ENCODE measurements at regions not wholly inside any gene's neighbourhood (a gene's known extent, or its start where the extent isn't known, plus 50 kb on each side); places are given as distances from the start of the nearest gene placed in this dataset.

DNA sequence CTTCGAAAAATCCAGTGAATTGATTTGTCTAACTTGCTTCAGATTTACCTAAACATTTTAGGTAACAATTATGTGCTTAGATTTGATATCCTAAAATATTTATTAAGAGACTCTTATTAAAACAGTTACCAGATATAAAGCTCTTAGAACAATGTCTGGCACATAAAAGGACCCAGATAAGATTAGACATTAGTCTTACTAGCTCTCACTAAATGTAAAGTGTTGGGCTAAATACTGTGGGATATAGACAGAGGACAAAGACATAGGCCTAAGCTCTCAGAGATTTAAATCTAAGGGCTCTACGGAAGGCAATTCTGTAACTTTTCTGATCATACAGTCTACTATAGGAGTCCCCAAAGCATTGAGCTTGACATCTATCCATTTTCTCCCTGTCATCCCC is 94.4 kb upstream of the TRPC3 start:
- H3K4me1 ChIP-seq (ENCODE audit: control insufficient read depth in 2 of 2, insufficient read depth in 2 of 2, low read length in 2 of 2), result no peaks in the 10 kb centered on the region
- WGBS, result 95% methylated on average over 2 of the region's 2 CpGs
- H3K36me3 ChIP-seq (ENCODE audit: control insufficient read depth in 2 of 2, insufficient read depth in 2 of 2, low read length in 1 of 2), result no peaks in the 10 kb centered on the region
- no peak overlapping the region for H3K4me3 ChIP-seq (ENCODE audit: low read length in 2 of 2)
- DNase-seq (ENCODE audit: low read depth in 6 of 9, low spot score in 9 of 9), result no peak
- no peaks in the 10 kb centered on the region for H3K9me3 ChIP-seq (ENCODE audit: control insufficient read depth in 2 of 2, insufficient read depth in 1 of 2, low read length in 1 of 2)
- H3K27me3 ChIP-seq (ENCODE audit: control insufficient read depth in 2 of 2, insufficient read depth in 1 of 2, low read length in 1 of 2), result no peaks in the 10 kb centered on the region
- no peak overlapping the region for H3K27ac ChIP-seq (ENCODE audit: low read depth in 1 of 2, low read length in 1 of 2)

DNA sequence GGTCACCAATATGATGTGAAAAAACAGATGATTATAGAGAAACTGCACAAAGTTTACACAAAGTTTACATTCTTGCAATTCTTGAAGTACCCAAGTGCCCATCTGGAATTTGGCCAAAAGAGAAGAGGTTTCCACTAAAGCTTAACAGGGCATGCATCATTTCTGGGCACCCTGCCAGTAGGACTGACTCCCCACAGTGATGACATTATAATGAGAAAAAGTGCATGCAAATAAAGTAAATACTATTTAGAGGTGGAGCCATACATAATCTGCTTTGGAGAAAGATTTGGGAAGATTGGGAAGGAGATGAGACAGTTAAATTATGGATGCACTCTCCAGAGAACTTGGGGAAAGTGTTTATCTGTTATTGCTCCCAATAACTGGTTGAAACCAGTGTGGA is 93.7 kb upstream of the TRPC3 start:
- Histone ChIP-seq H3K4me3 (ENCODE audit: low read length in 2 of 2) (no peak overlapping the region), H3K27ac (ENCODE audit: low read depth in 1 of 2, low read length in 1 of 2) (no peak overlapping the region), H3K9me3 (ENCODE audit: control insufficient read depth in 2 of 2, insufficient read depth in 1 of 2, low read length in 1 of 2) (no peaks in the 10 kb centered on the region), H3K4me1 (ENCODE audit: control insufficient read depth in 2 of 2, insufficient read depth in 2 of 2, low read length in 2 of 2) (no peaks in the 10 kb centered on the region), H3K27me3 (ENCODE audit: control insufficient read depth in 2 of 2, insufficient read depth in 1 of 2, low read length in 1 of 2) (no peaks in the 10 kb centered on the region), H3K36me3 (ENCODE audit: control insufficient read depth in 2 of 2, insufficient read depth in 2 of 2, low read length in 1 of 2) (no peaks in the 10 kb centered on the region)
- no peak for DNase-seq (ENCODE audit: low read depth in 6 of 9, low spot score in 9 of 9)

DNA sequence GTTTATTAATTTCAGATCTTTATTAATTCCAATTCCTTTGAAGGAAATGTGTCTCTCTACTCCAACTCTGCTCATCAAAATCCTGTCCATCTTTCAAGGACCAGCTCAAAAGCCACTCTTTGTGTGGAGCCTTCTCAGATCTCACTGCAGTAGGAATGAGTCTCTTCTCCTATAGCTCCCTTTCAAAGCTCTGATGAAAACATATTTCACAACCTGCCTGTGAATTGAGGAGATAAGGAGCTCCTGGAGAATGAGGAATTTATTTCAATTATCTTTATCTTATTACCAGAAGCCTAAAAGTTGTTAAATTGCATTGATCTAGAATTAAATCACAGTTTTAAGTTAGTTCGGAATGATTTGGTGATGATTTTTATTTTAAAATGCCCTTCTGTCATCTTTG is 92.6 kb upstream of the TRPC3 start:
- Histone ChIP-seq H3K27me3 (ENCODE audit: control insufficient read depth in 2 of 2, insufficient read depth in 1 of 2, low read length in 1 of 2) (no peaks in the 10 kb centered on the region), H3K27ac (ENCODE audit: low read depth in 1 of 2, low read length in 1 of 2) (no peak overlapping the region), H3K4me1 (ENCODE audit: control insufficient read depth in 2 of 2, insufficient read depth in 2 of 2, low read length in 2 of 2) (no peaks in the 10 kb centered on the region), H3K36me3 (ENCODE audit: control insufficient read depth in 2 of 2, insufficient read depth in 2 of 2, low read length in 1 of 2) (no peaks in the 10 kb centered on the region), H3K9me3 (ENCODE audit: control insufficient read depth in 2 of 2, insufficient read depth in 1 of 2, low read length in 1 of 2) (no peaks in the 10 kb centered on the region), H3K4me3 (ENCODE audit: low read length in 2 of 2) (no peak overlapping the region)
- WGBS, result 97% methylated on average over 1 of the region's 1 CpG
- no peak for DNase-seq (ENCODE audit: low read depth in 6 of 9, low spot score in 9 of 9)

DNA sequence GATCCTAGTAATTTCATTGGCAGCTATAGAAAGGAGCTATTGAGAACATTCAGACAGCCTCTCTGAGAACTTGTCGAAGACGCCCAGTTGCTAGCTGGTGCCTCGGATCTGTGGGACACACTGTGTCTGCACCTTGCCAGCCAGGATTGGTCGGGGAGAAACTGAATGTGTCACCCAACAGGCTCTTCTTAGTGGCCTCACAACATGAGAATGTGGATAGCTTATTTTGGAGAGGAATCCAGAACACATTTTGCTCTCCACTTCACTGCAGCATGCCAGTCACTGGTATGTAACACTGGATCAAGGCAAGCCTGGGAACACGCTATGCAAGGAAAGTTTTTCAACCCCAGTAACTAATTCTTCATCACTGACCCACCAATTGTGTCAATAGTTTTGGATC is 89.5 kb upstream of the TRPC3 start:
- no peaks in the 10 kb centered on the region for H3K9me3 ChIP-seq (ENCODE audit: control insufficient read depth in 2 of 2, insufficient read depth in 1 of 2, low read length in 1 of 2)
- H3K36me3 ChIP-seq (ENCODE audit: control insufficient read depth in 2 of 2, insufficient read depth in 2 of 2, low read length in 1 of 2), result no peaks in the 10 kb centered on the region
- no peak overlapping the region for H3K27ac ChIP-seq (ENCODE audit: low read depth in 1 of 2, low read length in 1 of 2)
- H3K27me3 ChIP-seq (ENCODE audit: control insufficient read depth in 2 of 2, insufficient read depth in 1 of 2, low read length in 1 of 2), result no peaks in the 10 kb centered on the region
- no peak overlapping the region for H3K4me3 ChIP-seq (ENCODE audit: low read length in 2 of 2)
- no peak for DNase-seq (ENCODE audit: low read depth in 6 of 9, low spot score in 9 of 9)
- H3K4me1 ChIP-seq (ENCODE audit: control insufficient read depth in 2 of 2, insufficient read depth in 2 of 2, low read length in 2 of 2), result no peaks in the 10 kb centered on the region
- WGBS, result 85% methylated on average over 5 of the region's 5 CpGs

DNA sequence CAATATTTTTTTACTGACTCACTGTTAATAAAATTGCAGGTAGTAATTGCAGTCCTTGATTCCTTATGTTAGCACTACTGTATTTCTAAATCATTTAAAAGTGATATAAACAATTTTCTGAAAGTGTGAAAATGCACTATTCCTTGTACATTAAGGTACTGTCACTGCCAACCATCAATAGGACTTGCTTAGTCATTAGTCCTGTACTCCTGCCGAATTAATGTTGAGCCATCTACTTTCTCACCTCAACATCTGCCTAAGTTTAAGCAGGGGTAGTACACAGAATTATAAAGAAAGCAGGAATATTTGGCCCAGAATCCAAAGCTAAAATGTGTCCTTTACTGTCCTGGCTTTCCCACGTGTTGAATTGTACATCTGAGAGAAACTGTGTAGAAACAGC is 87.0 kb upstream of the TRPC3 start:
- 49% methylated on average over 2 of the region's 2 CpGs for WGBS
- H3K36me3 ChIP-seq (ENCODE audit: control insufficient read depth in 2 of 2, insufficient read depth in 2 of 2, low read length in 1 of 2), result no peaks in the 10 kb centered on the region
- no peak for DNase-seq (ENCODE audit: low read depth in 6 of 9, low spot score in 9 of 9)
- H3K27ac ChIP-seq (ENCODE audit: low read depth in 1 of 2, low read length in 1 of 2), result no peak overlapping the region
- no peak overlapping the region for H3K4me3 ChIP-seq (ENCODE audit: low read length in 2 of 2)
- no peaks in the 10 kb centered on the region for H3K9me3 ChIP-seq (ENCODE audit: control insufficient read depth in 2 of 2, insufficient read depth in 1 of 2, low read length in 1 of 2)
- H3K27me3 ChIP-seq (ENCODE audit: control insufficient read depth in 2 of 2, insufficient read depth in 1 of 2, low read length in 1 of 2), result no peaks in the 10 kb centered on the region
- no peaks in the 10 kb centered on the region for H3K4me1 ChIP-seq (ENCODE audit: control insufficient read depth in 2 of 2, insufficient read depth in 2 of 2, low read length in 2 of 2)

DNA sequence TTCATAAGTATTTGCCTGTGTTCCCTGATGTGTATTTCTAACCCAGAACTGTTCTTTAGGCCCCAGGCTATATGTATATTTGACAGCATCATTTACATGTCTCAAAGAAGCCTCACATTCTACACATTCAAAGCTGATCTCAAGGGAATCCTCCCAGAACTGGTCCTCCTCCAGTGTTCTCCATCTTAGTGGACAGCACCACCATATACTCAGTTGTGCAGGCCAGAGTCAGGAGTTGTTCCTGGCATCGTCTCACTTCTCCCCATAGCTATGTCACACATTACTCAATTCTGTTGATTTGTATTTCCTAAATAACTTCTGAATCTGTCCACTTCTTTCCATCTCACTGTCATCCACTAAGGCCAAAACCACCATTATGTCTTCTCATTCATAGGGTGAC is 82.8 kb upstream of the TRPC3 start:
- Histone ChIP-seq H3K4me3 (ENCODE audit: low read length in 2 of 2) (no peak overlapping the region), H3K36me3 (ENCODE audit: control insufficient read depth in 2 of 2, insufficient read depth in 2 of 2, low read length in 1 of 2) (no peaks in the 10 kb centered on the region), H3K27ac (ENCODE audit: low read depth in 1 of 2, low read length in 1 of 2) (no peak overlapping the region), H3K27me3 (ENCODE audit: control insufficient read depth in 2 of 2, insufficient read depth in 1 of 2, low read length in 1 of 2) (no peaks in the 10 kb centered on the region), H3K9me3 (ENCODE audit: control insufficient read depth in 2 of 2, insufficient read depth in 1 of 2, low read length in 1 of 2) (no peaks in the 10 kb centered on the region), H3K4me1 (ENCODE audit: control insufficient read depth in 2 of 2, insufficient read depth in 2 of 2, low read length in 2 of 2) (no peaks in the 10 kb centered on the region)
- DNase-seq (ENCODE audit: low read depth in 6 of 9, low spot score in 9 of 9), result no peak
- WGBS, result 94% methylated on average over 1 of the region's 1 CpG

DNA sequence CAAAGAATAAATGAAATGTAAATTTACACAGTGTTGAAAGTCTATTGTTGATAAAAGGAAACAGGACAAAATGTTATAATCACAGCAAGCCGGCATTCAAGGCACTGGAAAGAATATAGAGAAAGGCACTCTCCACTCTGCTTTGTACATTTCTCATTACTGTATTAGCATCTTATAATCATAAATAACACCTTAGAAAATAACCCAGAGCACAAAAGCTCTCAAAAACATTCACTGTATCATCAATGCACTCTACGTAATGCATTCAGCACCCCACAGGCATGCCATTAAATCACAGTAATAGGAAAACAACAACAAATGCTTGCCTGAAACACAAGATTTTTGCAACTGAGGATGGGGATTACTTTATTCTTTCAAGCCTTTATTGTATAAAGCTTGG is 75.3 kb upstream of the TRPC3 start:
- H3K9me3 ChIP-seq (ENCODE audit: control insufficient read depth in 2 of 2, insufficient read depth in 1 of 2, low read length in 1 of 2), result no peaks in the 10 kb centered on the region
- no peaks in the 10 kb centered on the region for H3K4me1 ChIP-seq (ENCODE audit: control insufficient read depth in 2 of 2, insufficient read depth in 2 of 2, low read length in 2 of 2)
- no peak for DNase-seq (ENCODE audit: low read depth in 6 of 9, low spot score in 9 of 9)
- H3K27ac ChIP-seq (ENCODE audit: low read depth in 1 of 2, low read length in 1 of 2), result no peak overlapping the region
- no peak overlapping the region for H3K4me3 ChIP-seq (ENCODE audit: low read length in 2 of 2)
- WGBS, result 95% methylated on average over 2 of the region's 2 CpGs
- no peaks in the 10 kb centered on the region for H3K27me3 ChIP-seq (ENCODE audit: control insufficient read depth in 2 of 2, insufficient read depth in 1 of 2, low read length in 1 of 2)
- H3K36me3 ChIP-seq (ENCODE audit: control insufficient read depth in 2 of 2, insufficient read depth in 2 of 2, low read length in 1 of 2), result no peaks in the 10 kb centered on the region

DNA sequence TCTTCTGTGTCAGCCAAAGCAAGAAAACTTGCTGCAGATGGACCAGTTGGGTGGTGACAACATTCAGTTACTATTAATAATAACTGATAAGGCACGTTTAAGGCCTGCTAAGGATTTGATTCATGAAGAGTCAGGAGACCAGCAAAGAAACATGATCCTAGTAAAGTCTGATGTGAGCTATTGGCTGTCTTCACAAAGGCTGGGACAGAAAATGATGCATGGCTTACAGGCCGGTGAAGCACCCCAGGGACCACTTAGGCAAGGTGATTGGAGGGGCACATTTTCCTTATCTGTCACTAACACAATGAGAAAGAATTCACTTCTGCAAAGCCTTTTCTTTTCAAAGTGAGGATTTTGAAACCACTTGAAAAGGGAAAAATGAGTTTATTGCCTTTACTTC is 65.4 kb upstream of the TRPC3 start:
- no peak for DNase-seq (ENCODE audit: low read depth in 6 of 9, low spot score in 9 of 9)
- Histone ChIP-seq H3K27me3 (ENCODE audit: control insufficient read depth in 2 of 2, insufficient read depth in 1 of 2, low read length in 1 of 2) (no peaks in the 10 kb centered on the region), H3K36me3 (ENCODE audit: control insufficient read depth in 2 of 2, insufficient read depth in 2 of 2, low read length in 1 of 2) (no peaks in the 10 kb centered on the region), H3K9me3 (ENCODE audit: control insufficient read depth in 2 of 2, insufficient read depth in 1 of 2, low read length in 1 of 2) (no peaks in the 10 kb centered on the region), H3K27ac (ENCODE audit: low read depth in 1 of 2, low read length in 1 of 2) (no peak overlapping the region), H3K4me1 (ENCODE audit: control insufficient read depth in 2 of 2, insufficient read depth in 2 of 2, low read length in 2 of 2) (no peaks in the 10 kb centered on the region), H3K4me3 (ENCODE audit: low read length in 2 of 2) (no peak overlapping the region)
- WGBS, result 32% methylated on average over 2 of the region's 2 CpGs

DNA sequence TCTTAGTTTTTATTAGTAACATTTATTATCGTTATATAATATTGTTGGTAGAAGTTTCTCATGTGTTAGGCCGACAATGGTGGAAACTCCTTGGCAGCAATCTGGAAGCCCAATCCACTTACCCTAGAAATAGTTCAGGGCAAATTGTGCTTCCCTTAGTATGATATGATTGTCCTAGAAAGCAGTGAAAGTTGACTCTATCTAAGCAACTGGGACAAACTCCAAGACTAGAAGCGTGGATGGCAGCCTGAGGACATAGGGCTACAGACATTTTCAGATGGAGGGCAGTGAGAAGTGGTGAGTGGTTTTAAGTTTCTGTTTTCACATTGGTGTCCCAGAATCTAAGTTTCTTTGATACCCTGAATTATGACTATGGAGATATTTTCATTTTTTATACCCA is 63.3 kb upstream of the TRPC3 start:
- WGBS, result 93% methylated on average over 3 of the region's 3 CpGs
- Histone ChIP-seq H3K4me1 (ENCODE audit: control insufficient read depth in 2 of 2, insufficient read depth in 2 of 2, low read length in 2 of 2) (no peaks in the 10 kb centered on the region), H3K27ac (ENCODE audit: low read depth in 1 of 2, low read length in 1 of 2) (no peak overlapping the region), H3K9me3 (ENCODE audit: control insufficient read depth in 2 of 2, insufficient read depth in 1 of 2, low read length in 1 of 2) (no peaks in the 10 kb centered on the region), H3K4me3 (ENCODE audit: low read length in 2 of 2) (no peak overlapping the region), H3K36me3 (ENCODE audit: control insufficient read depth in 2 of 2, insufficient read depth in 2 of 2, low read length in 1 of 2) (no peaks in the 10 kb centered on the region), H3K27me3 (ENCODE audit: control insufficient read depth in 2 of 2, insufficient read depth in 1 of 2, low read length in 1 of 2) (no peaks in the 10 kb centered on the region)
- no peak for DNase-seq (ENCODE audit: low read depth in 6 of 9, low spot score in 9 of 9)

DNA sequence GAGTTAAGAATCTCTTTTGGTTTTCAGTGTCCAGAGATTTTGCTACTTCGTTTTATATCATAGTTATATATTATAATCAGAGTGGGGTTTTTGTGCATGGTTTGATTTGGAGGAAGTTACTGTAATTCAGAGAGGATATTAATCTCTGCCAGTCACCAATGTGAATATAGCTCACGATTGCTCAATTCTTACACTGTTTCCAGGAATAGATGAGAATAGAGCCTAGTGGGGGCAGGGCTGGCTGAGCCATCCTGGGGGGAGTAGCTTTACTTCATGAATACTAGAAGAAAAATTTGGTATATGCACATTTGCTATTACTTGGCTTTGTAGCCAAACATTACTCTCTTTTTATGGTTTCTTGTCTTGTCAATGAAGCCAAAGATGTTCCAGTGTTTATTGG is 60.9 kb upstream of the TRPC3 start:
- WGBS, result 68% methylated on average over 2 of the region's 2 CpGs
- no peak overlapping the region for H3K4me3 ChIP-seq (ENCODE audit: low read length in 2 of 2)

More for the DNA sequence above, 60.9 kb upstream of the TRPC3 start:
- Histone ChIP-seq H3K27me3 (ENCODE audit: control insufficient read depth in 2 of 2, insufficient read depth in 1 of 2, low read length in 1 of 2) (no peaks in the 10 kb centered on the region), H3K36me3 (ENCODE audit: control insufficient read depth in 2 of 2, insufficient read depth in 2 of 2, low read length in 1 of 2) (no peaks in the 10 kb centered on the region), H3K9me3 (ENCODE audit: control insufficient read depth in 2 of 2, insufficient read depth in 1 of 2, low read length in 1 of 2) (no peaks in the 10 kb centered on the region), H3K27ac (ENCODE audit: low read depth in 1 of 2, low read length in 1 of 2) (no peak overlapping the region), H3K4me1 (ENCODE audit: control insufficient read depth in 2 of 2, insufficient read depth in 2 of 2, low read length in 2 of 2) (no peaks in the 10 kb centered on the region)
- DNase-seq (ENCODE audit: low read depth in 6 of 9, low spot score in 9 of 9), result no peak
